GM21825 (cell line): ENCODE measurements at regions not wholly inside any gene's neighbourhood (a gene's known extent, or its start where the extent isn't known, plus 50 kb on each side); places are given as distances from the start of the nearest gene placed in this dataset.

Source experiments
- ATAC-seq: cut with Tn5 transposase; IDR thresholded peaks from one replicate; pipeline ENCODE4 v1.9.1; 2021; ENCODE audit warnings: mild to moderate bottlenecking, moderate library complexity; ENCODE audit not compliant: unreplicated experiment

- no peak for ATAC-seq
These were observed 376.8 kb upstream of the ID2 start for GRCh38 chr2:8304821-8305766.

DNA sequence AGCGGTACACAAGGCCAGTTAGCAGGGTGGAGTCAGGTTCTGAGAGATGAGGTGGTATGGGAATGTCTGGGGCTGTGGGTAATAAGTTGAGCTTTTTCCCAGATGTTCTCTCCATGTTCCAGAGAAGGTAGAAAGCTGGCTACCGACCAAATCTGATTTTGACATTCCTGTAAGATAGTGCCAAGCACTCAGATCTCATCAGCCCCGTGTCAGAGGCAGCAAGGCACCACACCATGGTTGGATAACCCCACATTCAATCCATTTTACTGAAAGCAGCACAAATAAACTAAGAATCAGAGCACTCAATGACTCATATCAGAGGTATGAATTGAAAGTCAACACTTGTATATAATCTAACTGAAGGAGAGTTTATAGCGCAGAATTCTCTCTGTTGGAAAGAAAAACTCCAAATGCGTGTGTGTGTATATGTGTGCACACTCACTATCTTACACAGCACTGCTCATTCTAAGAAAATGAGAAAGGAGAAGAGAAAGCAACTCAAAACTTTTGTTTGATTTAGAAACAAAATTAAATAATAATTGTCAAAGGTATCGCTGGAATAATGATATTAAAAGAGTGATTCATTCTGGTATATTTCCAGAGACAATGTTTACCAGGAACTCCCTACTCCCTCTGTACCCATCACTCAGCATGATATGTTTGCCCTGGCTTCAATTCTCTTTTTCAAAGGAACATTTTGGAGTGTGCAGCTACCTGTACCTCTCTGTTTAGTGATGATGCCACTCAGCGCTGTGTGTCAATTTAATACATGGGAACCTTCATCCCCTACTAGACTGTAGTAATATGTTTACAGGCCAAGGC lies 375.1 kb upstream of the ID2 start:
- no peak for ATAC-seq

- ATAC-seq, result no peak
These were observed 374.2 kb upstream of the ID2 start for GRCh38 chr2:8307606-8308180.

- no peak for ATAC-seq
These were observed 372.7 kb upstream of the ID2 start for GRCh38 chr2:8309131-8309530.

DNA sequence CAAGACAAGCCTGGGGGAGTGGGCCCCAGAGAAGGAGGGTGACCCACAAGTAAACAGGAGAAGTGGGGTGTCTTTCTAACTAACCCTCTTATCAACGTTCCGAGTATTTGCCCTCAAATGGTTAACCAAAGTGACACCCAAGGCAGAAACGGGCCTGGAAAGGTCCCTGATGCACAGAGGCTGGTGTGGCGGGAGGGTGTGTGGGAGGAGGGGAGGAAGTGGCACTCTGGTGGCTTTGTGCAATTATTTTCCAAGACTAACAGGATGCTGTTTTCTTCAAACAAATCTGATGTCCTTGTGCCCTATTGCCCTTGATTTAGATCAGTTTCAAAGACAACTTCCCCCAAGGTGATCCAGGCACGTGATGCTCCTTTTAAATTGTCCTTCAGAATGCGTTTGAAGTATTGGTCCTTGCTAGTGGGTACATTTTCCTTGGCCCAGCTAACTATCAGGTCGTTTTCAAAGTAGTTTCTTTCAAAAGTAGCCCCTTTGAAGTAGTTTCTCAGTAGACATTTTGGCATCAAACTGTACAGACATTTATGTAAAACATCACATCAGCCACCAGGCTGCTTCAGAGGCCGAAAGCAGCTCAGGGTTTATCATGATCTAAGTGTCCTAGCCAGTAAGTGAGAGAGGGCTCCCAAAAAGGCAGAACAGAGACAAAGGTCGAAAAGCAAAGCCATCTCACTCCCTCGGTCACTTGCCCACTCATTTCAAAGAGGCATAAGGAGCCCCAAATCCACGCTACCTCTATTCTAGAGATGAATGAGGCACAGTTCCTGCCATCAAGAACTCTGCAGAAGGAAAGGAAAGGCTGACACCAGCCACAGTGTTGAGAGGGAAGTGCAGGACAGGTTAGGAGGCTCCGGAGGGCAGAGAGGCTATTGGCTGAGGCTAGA lies 371.1 kb upstream of the ID2 start:
- no peak for ATAC-seq

GRCh38 chr2:8312221-8312620 lies 369.6 kb upstream of the ID2 start:
- ATAC-seq, result no peak

- peak; percentile 80 for ATAC-seq
These were observed 368.7 kb upstream of the ID2 start for GRCh38 chr2:8312861-8313830.

- no peak for ATAC-seq
These were observed 367.8 kb upstream of the ID2 start for GRCh38 chr2:8314063-8314462.

- ATAC-seq, result no peak
These were observed 366.2 kb upstream of the ID2 start for GRCh38 chr2:8315531-8316165.

DNA sequence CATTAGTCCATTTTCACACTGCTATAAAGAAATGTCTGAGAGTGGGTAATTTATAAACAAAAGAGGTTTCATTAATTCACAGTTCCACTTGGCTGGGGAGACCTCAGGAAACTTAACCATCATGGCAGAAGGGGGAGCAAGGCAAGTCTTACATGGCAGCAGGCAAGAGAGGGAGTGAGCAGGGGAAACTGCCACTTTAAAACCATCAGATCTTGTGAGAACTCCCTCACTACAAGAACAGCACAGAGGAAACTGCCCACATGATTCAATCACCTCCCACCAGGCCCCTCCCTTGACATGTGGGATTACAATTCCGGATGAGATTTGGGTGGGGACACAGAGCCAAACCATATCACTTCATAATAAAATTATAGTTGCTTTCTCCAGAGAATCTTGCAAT lies 365.5 kb upstream of the ID2 start:
- ATAC-seq, result no peak

DNA sequence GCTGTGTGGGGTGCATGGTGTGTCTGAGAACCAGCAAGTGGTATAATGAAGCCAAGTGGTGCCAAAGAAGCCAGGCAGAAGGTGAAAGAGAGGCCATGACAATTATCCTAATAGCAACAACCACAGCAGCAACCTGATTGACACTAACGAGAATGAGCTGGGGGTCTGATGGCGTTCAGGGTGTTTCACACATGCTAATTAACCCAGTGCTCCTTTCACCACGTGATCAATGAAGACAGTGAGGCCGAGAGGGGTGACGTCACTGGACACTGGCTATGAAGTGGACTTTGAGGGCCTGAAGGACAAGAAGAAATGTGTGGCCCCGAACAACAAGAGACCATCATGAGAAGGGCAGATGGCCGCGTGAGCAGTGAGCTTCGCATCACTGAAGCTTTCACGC lies 364.4 kb upstream of the ID2 start:
- no peak for ATAC-seq

DNA sequence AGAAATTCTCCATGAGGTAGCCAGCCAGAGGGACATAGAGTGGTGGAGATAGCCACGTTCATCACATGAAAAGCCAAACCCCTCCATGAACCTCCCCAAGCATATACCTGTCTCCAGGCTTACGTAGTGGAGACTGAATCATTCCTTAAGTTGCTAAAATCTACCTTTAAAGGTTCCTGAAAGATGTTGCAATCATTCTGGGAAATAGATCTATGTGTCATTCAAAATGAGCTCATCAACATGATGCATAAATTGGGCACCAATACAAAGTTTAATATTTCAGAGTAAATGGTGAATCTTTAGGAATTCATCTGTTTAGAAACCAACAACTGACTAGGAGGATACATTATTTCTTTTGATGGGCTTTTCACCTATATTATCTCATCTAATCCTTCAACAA lies 362.6 kb upstream of the ID2 start:
- no peak for ATAC-seq

- ATAC-seq, result no peak
These were observed 361.4 kb upstream of the ID2 start for GRCh38 chr2:8320311-8321066.

GRCh38 chr2:8322634-8323033 lies 359.2 kb upstream of the ID2 start:
- no peak for ATAC-seq

- no peak for ATAC-seq
These were observed 357.5 kb upstream of the ID2 start for GRCh38 chr2:8324164-8324856.

- ATAC-seq, result no peak
These were observed 357.0 kb upstream of the ID2 start for GRCh38 chr2:8324901-8325300.

GRCh38 chr2:8327371-8328100 lies 354.3 kb upstream of the ID2 start:
- ATAC-seq, result no peak
